Pancreas (tissue), 10 donors: ENCODE measurements at regions not wholly inside any gene's neighbourhood (a gene's known extent, or its start where the extent isn't known, plus 50 kb on each side); places are given as distances from the start of the nearest gene placed in this dataset.

Experiments used
- ATAC-seq, 4 donors: fragments of 200-7000 bp; cut with Tn5 transposase; one replicate each; pipeline versions ENCODE4 v1.8.0 to v1.9.1; 2020; ENCODE audit warnings: mild to moderate bottlenecking in 4 of 4, moderate library complexity in 4 of 4
- DNase-seq, 6 donors: peaks; one replicate each; pipeline ENCODE4 v3.0.0-alpha.2; 2020
- FAIRE-seq: peaks from 2 replicates; lab custom pipeline; 2012; peaks lifted over from hg19 to GRCh38; lab: Jason Lieb, UNC
- H3K27ac ChIP-seq, 4 donors: fragments of 200-600 bp; sonication (generic); 1 replicate in 3 of 4; 2 replicates in 1 of 4; pipeline versions ENCODE4 v1.5.0 to v1.8.0; 2020
- H3K27me3 ChIP-seq, 4 donors: fragments of 200-600 bp; one replicate each; pipeline ENCODE4 v1.8.0; 2021
- H3K36me3 ChIP-seq, 3 donors: fragments of 200-600 bp; sonication (generic) in 1 of 3; one replicate each; pipeline versions ENCODE4 v1.5.0 to v1.8.0; 2020 to 2021
- H3K4me1 ChIP-seq, 3 donors: fragments of 200-600 bp; one replicate each; pipeline ENCODE4 v1.8.0; 2021
- H3K4me3 ChIP-seq, 4 donors: fragments of 200-600 bp; sonication (generic) in 2 of 4; one replicate each; pipeline versions ENCODE4 v1.5.0 to v1.8.0; 2020 to 2021
- H3K9me3 ChIP-seq, 4 donors: fragments of 200-600 bp; one replicate each; pipeline ENCODE4 v1.8.0; 2021
- CTCF ChIP-seq, 4 donors: fragments of 200-600 bp; sonication (generic) in 3 of 4; IDR thresholded peaks; one replicate each; pipeline versions ENCODE4 v1.5.0 to v1.8.0; 2021; ENCODE audit warnings: antibody characterized with exemption in 4 of 4
- WGBS, 2 donors: extraction: QIAGEN DNeasy Blood & Tissue Kit; methylation state at CpG; one replicate each; pipeline ENCODE4 v1.1.7; 2013; 5-methylcytosine and 5-hydroxymethylcytosine counted together
- intact Hi-C, 3 donors: fragments of 100-400 bp; cut with DNase I; formaldehyde crosslinking; loops; one replicate each; pipeline versions ENCODE4 v1.11.1 to v1.14.2; 2022
- donor health status: healthy with polysubstance abuse.
- donor health status: DM: no; HTN: no; CAD: no; lungs with moderate emphysema.
- donor health status: DM: no; HTN: no; CAD: no.
- donor health status: control.
- donor health status: control.
- donor health status: Bipolar disorder and iron deficiency.
- donor health status: DM: yes; HTN: yes; CAD: no.
- donor health status: DM: no; HTN: no; CAD: no.
- donor health status: DM: no; HTN: no; CAD: no.
- donor health status: DM: yes; HTN: yes; CAD: no.

- no peaks in the 10 kb centered on the region for H3K27me3 ChIP-seq
- peaks cover 0 to 1% (median 0%) of the 10 kb centered on the region in 3 donors for H3K4me1 ChIP-seq
- H3K4me3 ChIP-seq = no peak overlapping the region
- TF ChIP-seq CTCF (IDR thresholded peaks at IDR 0.05) = no peak
- H3K9me3 ChIP-seq = no peaks in the 10 kb centered on the region
- ATAC-seq (no peak), FAIRE-seq (no peak), DNase-seq (no peak)
- no peaks in the 10 kb centered on the region for H3K36me3 ChIP-seq
- WGBS, 2 donors = 91 to 93% methylated on average over 5 of the region's 5 CpGs
- intact Hi-C loops = no loop called here
- H3K27ac ChIP-seq = no peak overlapping the region
Observed at GRCh38 chr15:62964251-62964650, 78.3 kb upstream of the TPM1 start.

- Histone ChIP-seq H3K36me3 (no peaks in the 10 kb centered on the region), H3K4me3 (no peak overlapping the region), H3K27me3 (no peaks in the 10 kb centered on the region), H3K27ac (no peak overlapping the region), H3K9me3 (no peaks in the 10 kb centered on the region), H3K4me1 (no peaks in the 10 kb centered on the region)
- no peak for ATAC-seq
- no peak for TF ChIP-seq CTCF (IDR thresholded peaks at IDR 0.05)
- no peak for FAIRE-seq
- intact Hi-C loops = no loop called here
- 86 to 91% methylated on average over 4 of the region's 4 CpGs for WGBS, 2 donors
- no peak for DNase-seq
Observed at GRCh38 chr15:62966294-62967078, 76.1 kb upstream of the TPM1 start.

GRCh38 chr15:62968699-62969098 is 73.8 kb upstream of the TPM1 start:
- FAIRE-seq (no peak), DNase-seq (no peak), ATAC-seq (no peak)
- no peaks in the 10 kb centered on the region for H3K27me3 ChIP-seq
- H3K36me3 ChIP-seq = no peaks in the 10 kb centered on the region
- intact Hi-C loops = no loop called here
- H3K4me1 ChIP-seq = no peaks in the 10 kb centered on the region
- no peak for TF ChIP-seq CTCF (IDR thresholded peaks at IDR 0.05)
- H3K27ac ChIP-seq = no peak overlapping the region
- no peaks in the 10 kb centered on the region for H3K9me3 ChIP-seq
- no peak overlapping the region for H3K4me3 ChIP-seq
- 81 to 87% methylated on average over 7 of the region's 7 CpGs for WGBS, 2 donors

GRCh38 chr15:62969442-62970089 is 73.0 kb upstream of the TPM1 start:
- H3K27me3 ChIP-seq = no peaks in the 10 kb centered on the region
- TF ChIP-seq CTCF (IDR thresholded peaks at IDR 0.05) = no peak
- H3K36me3 ChIP-seq = no peaks in the 10 kb centered on the region
- DNase-seq (no peak), ATAC-seq (no peak), FAIRE-seq (no peak)
- no peak overlapping the region for H3K27ac ChIP-seq
- 89 to 96% methylated on average over 1 of the region's 1 CpG for WGBS, 2 donors
- intact Hi-C loops = no loop called here
- no peaks in the 10 kb centered on the region for H3K4me1 ChIP-seq
- H3K9me3 ChIP-seq = no peaks in the 10 kb centered on the region
- H3K4me3 ChIP-seq = no peak overlapping the region

- 61 to 62% methylated on average over 5 of the region's 5 CpGs for WGBS, 2 donors
- peak in 3 of 4 donors; percentile 22 to 60 (median 38) for ATAC-seq
- FAIRE-seq = no peak
- TF ChIP-seq CTCF (IDR thresholded peaks at IDR 0.05) = no peak
- H3K4me1 ChIP-seq = no peaks in the 10 kb centered on the region
- no peaks in the 10 kb centered on the region for H3K36me3 ChIP-seq
- H3K9me3 ChIP-seq = no peaks in the 10 kb centered on the region
- H3K27me3 ChIP-seq = no peaks in the 10 kb centered on the region
- no peak for DNase-seq
- H3K27ac ChIP-seq = no peak overlapping the region
- no peak overlapping the region for H3K4me3 ChIP-seq
- intact Hi-C loops = no loop called here
Observed at GRCh38 chr15:62972814-62973213, 69.7 kb upstream of the TPM1 start.
